Epithelial cell of prostate (primary cell): ENCODE measurements at regions not wholly inside any gene's neighbourhood (a gene's known extent, or its start where the extent isn't known, plus 50 kb on each side); places are given as distances from the start of the nearest gene placed in this dataset.

ENCODE experiments used
- DNase-seq: peaks from one replicate; pipeline ENCODE4 v3.0.0-alpha.2; 2011; ENCODE audit warnings: low read depth, low spot score
- H3K27ac ChIP-seq: fragments of 450-650 bp; 2 replicates; pipeline ENCODE4 v1.5.1; 2017; ENCODE audit warnings: mild to moderate bottlenecking

- H3K27ac ChIP-seq, result no peak overlapping the region
- no peak for DNase-seq
Measured at GRCh38 chr3:187821616-187822317, 76.5 kb upstream of the BCL6 start.

GRCh38 chr3:187822402-187822801 is 77.1 kb upstream of the BCL6 start:
- no peak for DNase-seq
- no peak overlapping the region for H3K27ac ChIP-seq

GRCh38 chr3:187823746-187824145 is 78.5 kb upstream of the BCL6 start:
- no peak for DNase-seq
- no peak overlapping the region for H3K27ac ChIP-seq

GRCh38 chr3:187827723-187828122 is 82.5 kb upstream of the BCL6 start:
- DNase-seq, result no peak
- H3K27ac ChIP-seq, result no peak overlapping the region

GRCh38 chr3:187828579-187829452 is 83.5 kb upstream of the BCL6 start:
- DNase-seq, result no peak
- no peak overlapping the region for H3K27ac ChIP-seq

GRCh38 chr3:187830181-187830580 is 84.9 kb upstream of the BCL6 start:
- no peak overlapping the region for H3K27ac ChIP-seq
- DNase-seq, result no peak

- no peak for DNase-seq
- no peak overlapping the region for H3K27ac ChIP-seq
Measured at GRCh38 chr3:187831125-187832051, 86.1 kb upstream of the BCL6 start.

- no peak overlapping the region for H3K27ac ChIP-seq
- no peak for DNase-seq
Measured at GRCh38 chr3:187832202-187832601, 86.9 kb upstream of the BCL6 start.

GRCh38 chr3:187833375-187833774 is 88.1 kb upstream of the BCL6 start:
- no peak overlapping the region for H3K27ac ChIP-seq
- DNase-seq, result no peak

GRCh38 chr3:187833799-187834578 is 88.7 kb upstream of the BCL6 start:
- DNase-seq, result no peak
- no peak overlapping the region for H3K27ac ChIP-seq

- DNase-seq, result no peak
- no peak overlapping the region for H3K27ac ChIP-seq
Measured at GRCh38 chr3:187836823-187837770, 91.8 kb upstream of the BCL6 start.

- no peak for DNase-seq
- no peak overlapping the region for H3K27ac ChIP-seq
Measured at GRCh38 chr3:187838016-187838540, 92.8 kb upstream of the BCL6 start.

- H3K27ac ChIP-seq, result no peak overlapping the region
- no peak for DNase-seq
Measured at GRCh38 chr3:187839422-187839821, 94.2 kb upstream of the BCL6 start.

GRCh38 chr3:187840856-187841255 is 95.6 kb upstream of the BCL6 start:
- no peak overlapping the region for H3K27ac ChIP-seq
- DNase-seq, result no peak

GRCh38 chr3:187841560-187841959 is 96.3 kb upstream of the BCL6 start:
- no peak overlapping the region for H3K27ac ChIP-seq
- DNase-seq, result no peak

GRCh38 chr3:187843654-187844053 is 98.4 kb upstream of the BCL6 start:
- no peak for DNase-seq
- no peak overlapping the region for H3K27ac ChIP-seq

GRCh38 chr3:187844708-187845107 is 99.4 kb upstream of the BCL6 start:
- H3K27ac ChIP-seq, result no peak overlapping the region

GRCh38 chr3:187845826-187846225 is 100.6 kb upstream of the BCL6 start:
- H3K27ac ChIP-seq, result no peak overlapping the region
- DNase-seq, result no peak

More at GRCh38 chr3:187844708-187845107, 99.4 kb upstream of the BCL6 start:
- DNase-seq, result no peak
